Astrocyte (in vitro differentiated cells and primary cell): ENCODE measurements at regions not wholly inside any gene's neighbourhood (a gene's known extent, or its start where the extent isn't known, plus 50 kb on each side); places are given as distances from the start of the nearest gene placed in this dataset.

Experiments
- DNase-seq: peaks from one replicate; pipeline ENCODE4 v3.0.0-alpha.2; 2010; ENCODE audit warnings: low read depth
- FAIRE-seq: peaks from 2 replicates; lab custom pipeline; 2011; peaks lifted over from hg19 to GRCh38; lab: Jason Lieb, UNC
- H2AFZ ChIP-seq: 2 replicates; pipeline ENCODE4 v1.6.0; 2012; ENCODE audit warnings: low read depth, low read length, inconsistent platforms
- H3K27ac ChIP-seq: 2 replicates; pipeline ENCODE4 v1.5.1; 2011; ENCODE audit warnings: low read depth, low read length, inconsistent platforms
- H3K27me3 ChIP-seq: 2 replicates; pipeline ENCODE4 v1.6.0; 2011; ENCODE audit warnings: low read length, inconsistent platforms; ENCODE audit not compliant: insufficient read depth
- H3K36me3 ChIP-seq: 2 replicates; pipeline ENCODE4 v1.5.1; 2011; ENCODE audit warnings: low read length, inconsistent platforms; ENCODE audit not compliant: insufficient read depth
- H3K4me1 ChIP-seq: 2 replicates; pipeline ENCODE4 v1.5.1; 2011; ENCODE audit warnings: low read length, inconsistent platforms; ENCODE audit not compliant: insufficient read depth
- H3K4me2 ChIP-seq: 2 replicates; pipeline ENCODE4 v1.6.0; 2012; ENCODE audit warnings: low read length, inconsistent platforms
- H3K4me3 ChIP-seq: 2 replicates; pipeline ENCODE4 v1.5.1; 2011; ENCODE audit warnings: low read depth, mild to moderate bottlenecking, low read length, inconsistent platforms; ENCODE audit not compliant: insufficient read depth
- H3K79me2 ChIP-seq: 2 replicates; pipeline ENCODE4 v1.6.0; 2012; ENCODE audit warnings: mild to moderate bottlenecking, low read length, inconsistent platforms; ENCODE audit not compliant: insufficient read depth
- H3K9ac ChIP-seq: 2 replicates; pipeline ENCODE4 v1.6.0; 2012; ENCODE audit warnings: mild to moderate bottlenecking, low read length, inconsistent platforms
- H3K9me3 ChIP-seq: 2 replicates; pipeline ENCODE4 v1.5.1; 2012; ENCODE audit warnings: low read depth, mild to moderate bottlenecking, low read length, inconsistent platforms; ENCODE audit not compliant: insufficient read depth
- H4K20me1 ChIP-seq: 2 replicates; pipeline ENCODE4 v1.6.0; 2012; ENCODE audit warnings: low read length, inconsistent platforms; ENCODE audit not compliant: insufficient read depth
- H3K27ac Mint-ChIP-seq: one replicate; pipeline ENCODE4 v1.8.0; 2021; ENCODE audit warnings: mild to moderate bottlenecking, mixed read lengths; ENCODE audit not compliant: unreplicated experiment
- H3K27me3 Mint-ChIP-seq: one replicate; pipeline ENCODE4 v1.8.0; 2021; ENCODE audit warnings: low read depth, mixed read lengths; ENCODE audit not compliant: unreplicated experiment
- H3K36me3 Mint-ChIP-seq: one replicate; pipeline ENCODE4 v1.8.0; 2021; ENCODE audit warnings: low read depth, mixed read lengths; ENCODE audit not compliant: unreplicated experiment
- H3K4me1 Mint-ChIP-seq: one replicate; pipeline ENCODE4 v1.8.0; 2021; ENCODE audit warnings: low read depth, mixed read lengths; ENCODE audit not compliant: unreplicated experiment
- H3K4me3 Mint-ChIP-seq: one replicate; pipeline ENCODE4 v1.8.0; 2021; ENCODE audit warnings: mild to moderate bottlenecking, moderate library complexity, mixed read lengths; ENCODE audit not compliant: unreplicated experiment
- H3K9me3 Mint-ChIP-seq: one replicate; pipeline ENCODE4 v1.8.0; 2021; ENCODE audit warnings: mild to moderate bottlenecking, mixed read lengths; ENCODE audit not compliant: unreplicated experiment
- EZH2 ChIP-seq: IDR thresholded peaks from 2 replicates; pipeline ENCODE4 v1.6.1; 2012; ENCODE audit warnings: mild to moderate bottlenecking, low read length, inconsistent platforms; ENCODE audit not compliant: insufficient read depth
- TF ChIP-seq, protein P1 (sequence below): IDR thresholded peaks from 2 replicates; pipeline ENCODE4 v1.5.1; 2011; ENCODE audit warnings: low read depth, mild to moderate bottlenecking, inconsistent platforms, low read length, moderate library complexity; ENCODE audit not compliant: insufficient read depth

GRCh38 chr12:27894309-27894708, 78.2 kb downstream of the PTHLH start:
- H3K27me3 ChIP-seq, result no peaks in the 10 kb centered on the region
- H3K27ac Mint-ChIP-seq, result no peak overlapping the region
- H3K27me3 Mint-ChIP-seq, result no peaks in the 10 kb centered on the region
- no peak overlapping the region for H3K4me3 ChIP-seq
- no peak overlapping the region for H3K4me3 Mint-ChIP-seq
- H3K36me3 ChIP-seq, result no peaks in the 10 kb centered on the region
- peaks cover 5% of the 10 kb centered on the region for H3K9me3 Mint-ChIP-seq
- no peak overlapping the region for H3K4me2 ChIP-seq
- DNase-seq, result no peak
- H3K79me2 ChIP-seq, result no peaks in the 10 kb centered on the region
- peaks cover 7% of the 10 kb centered on the region for H3K4me1 ChIP-seq
- no peak overlapping the region for H2AFZ ChIP-seq
- peak; percentile 47 for FAIRE-seq
- H3K9ac ChIP-seq, result no peak overlapping the region
- no peak overlapping the region for H3K27ac ChIP-seq
- no peaks in the 10 kb centered on the region for H3K9me3 ChIP-seq
- peaks cover 14% of the 10 kb centered on the region for H3K4me1 Mint-ChIP-seq
- TF ChIP-seq, protein P1, sequence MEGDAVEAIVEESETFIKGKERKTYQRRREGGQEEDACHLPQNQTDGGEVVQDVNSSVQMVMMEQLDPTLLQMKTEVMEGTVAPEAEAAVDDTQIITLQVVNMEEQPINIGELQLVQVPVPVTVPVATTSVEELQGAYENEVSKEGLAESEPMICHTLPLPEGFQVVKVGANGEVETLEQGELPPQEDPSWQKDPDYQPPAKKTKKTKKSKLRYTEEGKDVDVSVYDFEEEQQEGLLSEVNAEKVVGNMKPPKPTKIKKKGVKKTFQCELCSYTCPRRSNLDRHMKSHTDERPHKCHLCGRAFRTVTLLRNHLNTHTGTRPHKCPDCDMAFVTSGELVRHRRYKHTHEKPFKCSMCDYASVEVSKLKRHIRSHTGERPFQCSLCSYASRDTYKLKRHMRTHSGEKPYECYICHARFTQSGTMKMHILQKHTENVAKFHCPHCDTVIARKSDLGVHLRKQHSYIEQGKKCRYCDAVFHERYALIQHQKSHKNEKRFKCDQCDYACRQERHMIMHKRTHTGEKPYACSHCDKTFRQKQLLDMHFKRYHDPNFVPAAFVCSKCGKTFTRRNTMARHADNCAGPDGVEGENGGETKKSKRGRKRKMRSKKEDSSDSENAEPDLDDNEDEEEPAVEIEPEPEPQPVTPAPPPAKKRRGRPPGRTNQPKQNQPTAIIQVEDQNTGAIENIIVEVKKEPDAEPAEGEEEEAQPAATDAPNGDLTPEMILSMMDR, result no peak
- TF ChIP-seq EZH2, result no peak
- H4K20me1 ChIP-seq, result no peaks in the 10 kb centered on the region
- H3K36me3 Mint-ChIP-seq, result no peaks in the 10 kb centered on the region

DNA sequence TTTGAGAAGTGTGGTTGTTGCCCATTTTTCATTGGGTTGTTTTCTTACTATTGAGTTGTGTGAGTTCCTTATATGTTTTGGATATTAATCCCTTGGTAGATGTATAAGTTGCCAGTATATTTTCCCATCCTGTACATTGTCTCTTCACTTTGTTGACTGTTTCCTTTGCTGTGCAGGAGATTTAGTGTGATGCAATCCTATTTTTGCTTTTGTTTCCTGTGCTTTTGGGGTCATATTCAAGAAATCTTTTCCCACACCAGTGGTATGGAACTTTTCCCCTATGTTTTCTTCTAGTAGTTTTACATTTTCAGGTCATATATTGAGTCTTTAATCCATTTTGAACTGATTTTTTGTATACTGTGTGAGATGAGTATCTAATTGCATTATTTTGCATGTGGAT, 92.8 kb downstream of the PTHLH start:
- no peak for DNase-seq
- TF ChIP-seq, protein P1, result no peak
- TF ChIP-seq EZH2, result no peak
- Histone ChIP-seq H3K4me1 (no peaks in the 10 kb centered on the region), H3K9me3 (no peaks in the 10 kb centered on the region), H3K4me2 (no peak overlapping the region), H3K79me2 (no peaks in the 10 kb centered on the region), H3K9ac (no peak overlapping the region), H4K20me1 (no peaks in the 10 kb centered on the region), H3K27ac (no peak overlapping the region), H3K36me3 (no peaks in the 10 kb centered on the region), H3K4me3 (no peak overlapping the region), H2AFZ (no peak overlapping the region), H3K27me3 (no peaks in the 10 kb centered on the region)
- Mint-ChIP-seq H3K27me3 (no peaks in the 10 kb centered on the region), H3K4me1 (peaks cover 5% of the 10 kb centered on the region), H3K27ac (no peak overlapping the region), H3K4me3 (no peak overlapping the region), H3K36me3 (peaks cover 2% of the 10 kb centered on the region), H3K9me3 (no peaks in the 10 kb centered on the region)
- no peak for FAIRE-seq

DNA sequence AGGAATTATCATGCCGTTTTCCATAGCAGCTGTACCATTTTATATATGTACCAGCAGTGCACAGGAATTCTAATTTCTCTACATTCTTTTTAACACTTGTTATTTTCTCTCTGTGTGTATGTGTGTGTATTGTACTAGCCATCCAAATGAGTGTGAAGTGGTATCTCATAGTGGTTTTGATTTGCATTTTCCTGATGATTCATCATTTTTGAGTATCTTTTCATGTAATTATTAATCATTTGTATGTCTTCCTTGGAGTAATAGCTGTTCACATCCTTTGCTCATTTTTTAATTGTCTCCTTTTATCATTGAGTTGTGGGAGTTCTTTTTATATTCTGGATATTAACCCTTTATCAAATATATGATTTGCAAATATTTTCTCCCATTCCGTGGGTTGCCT, 95.6 kb upstream of the MANSC4 start:
- DNase-seq (no peak), FAIRE-seq (no peak)
- Histone ChIP-seq H3K9me3 (no peaks in the 10 kb centered on the region), H3K4me2 (no peak overlapping the region), H3K36me3 (no peaks in the 10 kb centered on the region), H3K27ac (no peak overlapping the region), H3K79me2 (no peaks in the 10 kb centered on the region), H3K27me3 (no peaks in the 10 kb centered on the region), H4K20me1 (no peaks in the 10 kb centered on the region), H2AFZ (no peak overlapping the region), H3K4me1 (peaks cover 7% of the 10 kb centered on the region), H3K9ac (no peak overlapping the region), H3K4me3 (no peak overlapping the region)
- H3K27me3 Mint-ChIP-seq, result no peaks in the 10 kb centered on the region
- no peak overlapping the region for H3K27ac Mint-ChIP-seq
- no peak overlapping the region for H3K4me3 Mint-ChIP-seq
- no peaks in the 10 kb centered on the region for H3K9me3 Mint-ChIP-seq
- peaks cover 2% of the 10 kb centered on the region for H3K36me3 Mint-ChIP-seq
- no peak for TF ChIP-seq EZH2
- TF ChIP-seq, protein P1, result no peak
- H3K4me1 Mint-ChIP-seq, result peaks cover 14% of the 10 kb centered on the region
